H9 (cell line): ENCODE measurements at regions not wholly inside any gene's neighbourhood (a gene's known extent, or its start where the extent isn't known, plus 50 kb on each side); places are given as distances from the start of the nearest gene placed in this dataset.

Experiments
- DNase-seq: peaks from one replicate; pipeline ENCODE4 v3.0.0-alpha.2; 2017
- H2AFZ ChIP-seq: one replicate; pipeline ENCODE4 v1.6.1; 2013; ENCODE audit warnings: mild to moderate bottlenecking, low read length, control low read depth, moderate library complexity
- H2AK5ac ChIP-seq: 2 replicates; pipeline ENCODE4 v1.6.1; 2013; ENCODE audit warnings: low read length, control low read depth, mixed read lengths; ENCODE audit not compliant: insufficient read length
- H2BK120ac ChIP-seq: one replicate; pipeline ENCODE4 v1.6.1; 2013; ENCODE audit warnings: low read depth, mild to moderate bottlenecking, low read length, control low read depth, inconsistent platforms; ENCODE audit not compliant: poor library complexity, severe bottlenecking
- H2BK12ac ChIP-seq: 2 replicates; pipeline ENCODE4 v1.6.1; 2013; ENCODE audit warnings: low read length, control low read depth, mixed read lengths, low read depth; ENCODE audit not compliant: insufficient read length
- H2BK15ac ChIP-seq: 2 replicates; pipeline ENCODE4 v1.6.1; 2013; ENCODE audit warnings: low read depth, low read length, control low read depth
- H2BK20ac ChIP-seq: one replicate; pipeline ENCODE4 v1.6.1; 2013; ENCODE audit warnings: low read depth, mild to moderate bottlenecking, low read length, control low read depth, inconsistent platforms; ENCODE audit not compliant: poor library complexity, severe bottlenecking
- H2BK5ac ChIP-seq: 2 replicates; pipeline ENCODE4 v1.6.1; 2013; ENCODE audit warnings: low read length, control low read depth, mixed read lengths; ENCODE audit not compliant: insufficient read length
- H3K14ac ChIP-seq: 2 replicates; pipeline ENCODE4 v1.6.1; 2013; ENCODE audit warnings: low read length, control low read depth; ENCODE audit not compliant: insufficient read depth
- H3K18ac ChIP-seq: 2 replicates; pipeline ENCODE4 v1.6.1; 2013; ENCODE audit warnings: low read depth, mild to moderate bottlenecking, mixed read lengths, low read length, control low read depth; ENCODE audit not compliant: insufficient read length
- H3K23ac ChIP-seq: 2 replicates; pipeline ENCODE4 v1.6.1; 2013; ENCODE audit warnings: low read length, control low read depth, mixed read lengths, low read depth; ENCODE audit not compliant: insufficient read length
- H3K23me2 ChIP-seq: 2 replicates; pipeline ENCODE4 v1.6.1; 2013; ENCODE audit warnings: low read depth, mild to moderate bottlenecking, mixed read lengths, low read length, control low read depth; ENCODE audit not compliant: insufficient read length, poor library complexity, severe bottlenecking
- H3K27ac ChIP-seq: 2 replicates; pipeline ENCODE4 v1.5.1; 2013; ENCODE audit warnings: low read length, control low read depth, mixed read lengths, low read depth; ENCODE audit not compliant: insufficient read length
- H3K27me3 ChIP-seq: 2 replicates; pipeline ENCODE4 v1.6.1; 2013; ENCODE audit warnings: low read length, control low read depth, inconsistent platforms; ENCODE audit not compliant: insufficient read depth
- H3K4ac ChIP-seq: 2 replicates; pipeline ENCODE4 v1.6.1; 2013; ENCODE audit warnings: low read depth, mild to moderate bottlenecking, control low read depth, inconsistent platforms, low read length, moderate library complexity
- H3K4me1 ChIP-seq: 2 replicates; pipeline ENCODE4 v1.6.1; 2013; ENCODE audit warnings: low read length, control low read depth, inconsistent platforms; ENCODE audit not compliant: insufficient read depth
- H3K4me2 ChIP-seq: 2 replicates; pipeline ENCODE4 v1.6.1; 2013; ENCODE audit warnings: low read length, control low read depth, mixed read lengths; ENCODE audit not compliant: insufficient read length, insufficient read depth
- H3K56ac ChIP-seq: 2 replicates; pipeline ENCODE4 v1.6.1; 2013; ENCODE audit warnings: low read depth, mild to moderate bottlenecking, mixed read lengths, low read length, control low read depth; ENCODE audit not compliant: insufficient read length
- H3K79me1 ChIP-seq: 2 replicates; pipeline ENCODE4 v1.6.1; 2013; ENCODE audit warnings: low read depth, mild to moderate bottlenecking, moderate library complexity, low read length, control low read depth, inconsistent platforms; ENCODE audit not compliant: insufficient read depth, poor library complexity, severe bottlenecking
- H3K79me2 ChIP-seq: 2 replicates; pipeline ENCODE4 v1.6.1; 2013; ENCODE audit warnings: low read length, control low read depth, inconsistent platforms; ENCODE audit not compliant: insufficient read depth
- H3K9ac ChIP-seq: 2 replicates; pipeline ENCODE4 v1.6.1; 2013; ENCODE audit warnings: low read length, control low read depth, mixed read lengths; ENCODE audit not compliant: insufficient read length; ENCODE audit errors: extremely low read depth
- H3K9me3 ChIP-seq: one replicate; pipeline ENCODE4 v1.6.1; 2013; ENCODE audit warnings: low read depth, low read length, inconsistent platforms; ENCODE audit not compliant: control insufficient read depth
- H3T11ph ChIP-seq: one replicate; pipeline ENCODE4 v1.6.1; 2013; ENCODE audit warnings: mild to moderate bottlenecking, low read length, control low read depth, inconsistent platforms
- H4K20me1 ChIP-seq: one replicate; pipeline ENCODE4 v1.6.1; 2013; ENCODE audit not compliant: control insufficient read depth, insufficient read length, insufficient read depth
- H4K5ac ChIP-seq: 2 replicates; pipeline ENCODE4 v1.6.1; 2013; ENCODE audit warnings: low read depth, mild to moderate bottlenecking, mixed read lengths, low read length, control low read depth; ENCODE audit not compliant: insufficient read length
- H4K8ac ChIP-seq: replicated peaks from 2 replicates; pipeline ENCODE4 v1.6.1; 2013; ENCODE audit warnings: low read length, control low read depth, mixed read lengths, low read depth; ENCODE audit not compliant: insufficient read length
- H4K91ac ChIP-seq: 2 replicates; pipeline ENCODE4 v1.6.1; 2013; ENCODE audit warnings: low read depth, mild to moderate bottlenecking, moderate library complexity, mixed read lengths, low read length, control low read depth; ENCODE audit not compliant: insufficient read length
- H3K27ac Mint-ChIP-seq, 3 experiments: 2 replicates in 2 of 3; 3 replicates in 1 of 3; pipeline ENCODE4 v1.8.0; 2020 to 2021; ENCODE audit warnings: mixed read lengths in 3 of 3, mild to moderate bottlenecking in 1 of 3, moderate library complexity in 1 of 3
- H3K27me3 Mint-ChIP-seq: 2 replicates; pipeline ENCODE4 v1.8.0; 2021; ENCODE audit warnings: low read depth, mild to moderate bottlenecking, moderate library complexity, mixed read lengths
- H3K36me3 Mint-ChIP-seq, 3 experiments: 2 replicates in 2 of 3; 3 replicates in 1 of 3; pipeline ENCODE4 v1.8.0; 2020 to 2021; ENCODE audit warnings: low read depth in 3 of 3, mixed read lengths in 3 of 3; ENCODE audit not compliant: insufficient read depth in 1 of 3
- H3K4me1 Mint-ChIP-seq, 2 experiments: 2 replicates each; pipeline ENCODE4 v1.8.0; 2020; ENCODE audit warnings: mixed read lengths in 2 of 2
- H3K4me3 Mint-ChIP-seq, 2 experiments: 2 replicates in 1 of 2; 3 replicates in 1 of 2; pipeline ENCODE4 v1.8.0; 2020 to 2021; ENCODE audit warnings: mild to moderate bottlenecking in 2 of 2, mixed read lengths in 2 of 2, moderate library complexity in 1 of 2
- H3K9me3 Mint-ChIP-seq, 2 experiments: 2 replicates in 1 of 2; 3 replicates in 1 of 2; pipeline ENCODE4 v1.8.0; 2020; ENCODE audit warnings: mild to moderate bottlenecking in 2 of 2, mixed read lengths in 2 of 2, moderate library complexity in 1 of 2
- CTCF ChIP-seq: fragments of 200-600 bp; sonication (generic); conservative IDR thresholded peaks from 3 replicates; pipeline ENCODE4 v1.8.0; 2021; ENCODE audit warnings: antibody characterized with exemption, mild to moderate bottlenecking
- WGBS: extraction: QIAGEN DNeasy Blood & Tissue Kit; methylation state at CpG from one replicate; pipeline ENCODE4 v1.1.7; 2013; ENCODE audit warnings: missing lambda C conversion rate, low lambda C conversion rate, mixed read lengths; ENCODE audit not compliant: insufficient read length; ENCODE audit errors: extremely low coverage; 5-methylcytosine and 5-hydroxymethylcytosine counted together

DNA sequence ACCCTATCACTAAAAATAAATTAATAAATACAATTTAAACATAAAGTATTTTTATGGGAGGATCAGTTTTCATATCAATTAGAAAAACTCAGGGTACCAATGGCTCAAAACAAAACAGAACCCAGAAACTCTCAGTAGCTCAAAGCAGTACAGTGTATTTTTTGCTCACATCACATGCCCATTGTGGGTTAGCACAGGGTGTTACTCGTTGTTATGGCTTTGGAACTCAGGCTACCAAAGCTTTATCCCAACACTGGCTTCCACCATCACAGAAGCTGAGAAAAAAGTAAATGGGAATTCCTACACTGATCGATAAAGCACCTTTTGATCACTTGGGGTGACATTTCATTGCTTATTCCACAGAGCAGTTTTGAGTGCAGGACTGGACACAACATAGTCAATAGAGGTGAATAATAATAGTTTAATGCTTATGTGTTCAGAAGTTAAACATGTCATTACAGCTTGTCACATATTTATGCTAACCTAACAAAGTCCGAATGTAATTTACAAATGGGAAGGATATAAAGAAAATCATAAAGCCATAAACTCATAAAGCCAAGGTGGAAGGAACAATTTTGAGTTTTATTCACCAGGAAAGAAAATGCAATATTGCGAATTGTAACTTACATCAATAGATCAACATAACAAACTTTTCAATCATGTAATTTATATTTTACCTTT lies 484.5 kb upstream of the TMPRSS15 start:
- Histone ChIP-seq H3K23me2 (no peaks in the 10 kb centered on the region), H3T11ph (no peak overlapping the region), H3K4me2 (no peak overlapping the region), H2BK20ac (no peak overlapping the region), H4K91ac (no peak overlapping the region), H4K20me1 (no peaks in the 10 kb centered on the region), H2AFZ (no peak overlapping the region), H3K4me1 (no peaks in the 10 kb centered on the region), H3K4ac (no peak overlapping the region), H4K8ac (no peak overlapping the region), H2BK120ac (no peak overlapping the region), H3K9ac (no peak overlapping the region), H2BK5ac (no peak overlapping the region), H2BK15ac (no peak overlapping the region), H3K14ac (no peak overlapping the region), H3K27me3 (no peaks in the 10 kb centered on the region), H3K56ac (no peak overlapping the region), H3K27ac (no peak overlapping the region), H3K9me3 (peaks cover 4% of the 10 kb centered on the region), H4K5ac (no peak overlapping the region), H3K79me2 (no peaks in the 10 kb centered on the region), H2BK12ac (no peak overlapping the region), H3K18ac (no peak overlapping the region), H2AK5ac (no peak overlapping the region), H3K79me1 (no peaks in the 10 kb centered on the region), H3K23ac (no peak overlapping the region)
- Mint-ChIP-seq H3K4me1 (no peaks in the 10 kb centered on the region), H3K27me3 (no peaks in the 10 kb centered on the region), H3K9me3 (peaks cover 15 to 17% of the 10 kb centered on the region in 2 experiments), H3K4me3 (no peak overlapping the region), H3K27ac (no peak overlapping the region), H3K36me3 (peaks cover 12 to 16% (median 13%) of the 10 kb centered on the region in 3 experiments)
- no peak for DNase-seq
- no peak for TF ChIP-seq CTCF
- WGBS = no CpG with 5 or more reads among the region's 4 CpGs
